HG03097 (cell line): ENCODE measurements at regions not wholly inside any gene's neighbourhood (a gene's known extent, or its start where the extent isn't known, plus 50 kb on each side); places are given as distances from the start of the nearest gene placed in this dataset.
"Not testable (repeated sequence)": the region's sequence is repeated elsewhere in the genome, so short reads cannot be mapped to it uniquely, and the experiment has no call there.

ENCODE experiments used
- ATAC-seq: cut with Tn5 transposase; IDR thresholded peaks from one replicate; pipeline ENCODE4 v1.9.1; 2021; ENCODE audit not compliant: unreplicated experiment, low FRiP score

GRCh38 chr1:157294387-157295145 lies 156.4 kb upstream of the ETV3 start:
- ATAC-seq = not testable (repeated sequence)

DNA sequence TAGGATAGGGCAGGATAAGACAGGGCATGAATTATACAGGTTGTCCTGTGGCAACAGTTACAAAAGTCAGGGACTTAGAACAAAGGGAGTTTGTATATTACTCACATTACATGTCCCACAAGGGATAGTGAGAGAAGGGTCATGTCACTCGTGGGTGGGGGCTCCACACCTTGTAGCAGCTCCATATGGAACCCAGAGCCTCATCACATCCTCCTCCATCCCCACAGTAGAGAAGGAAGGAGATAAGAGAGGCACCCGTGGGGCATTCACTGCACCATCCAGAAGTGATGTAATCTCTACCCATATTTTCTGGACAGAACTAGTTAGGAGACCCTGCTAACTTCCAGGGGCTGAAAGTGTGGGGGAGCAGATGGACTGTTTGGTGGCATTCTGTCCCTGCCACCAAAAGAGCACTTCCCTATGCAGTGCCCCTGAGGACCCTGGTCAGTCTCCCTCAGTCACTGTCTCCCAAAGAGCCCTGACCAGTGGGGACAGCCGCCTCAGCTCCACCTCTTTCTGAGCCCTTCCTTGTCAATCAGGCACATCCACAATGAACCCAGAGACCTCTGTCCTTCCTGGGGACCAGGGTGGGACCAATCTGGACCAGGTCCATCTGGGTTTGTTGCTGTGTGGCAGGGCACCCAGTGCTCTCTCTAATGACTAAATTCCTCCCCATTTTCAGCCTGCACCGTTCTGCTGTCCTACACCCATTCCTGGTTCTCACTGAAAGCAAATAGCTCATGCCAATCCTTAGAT lies 154.8 kb upstream of the ETV3 start:
- ATAC-seq = no peak

- no peak for ATAC-seq
Measured at GRCh38 chr1:157292302-157292701, 154.1 kb upstream of the ETV3 start.

DNA sequence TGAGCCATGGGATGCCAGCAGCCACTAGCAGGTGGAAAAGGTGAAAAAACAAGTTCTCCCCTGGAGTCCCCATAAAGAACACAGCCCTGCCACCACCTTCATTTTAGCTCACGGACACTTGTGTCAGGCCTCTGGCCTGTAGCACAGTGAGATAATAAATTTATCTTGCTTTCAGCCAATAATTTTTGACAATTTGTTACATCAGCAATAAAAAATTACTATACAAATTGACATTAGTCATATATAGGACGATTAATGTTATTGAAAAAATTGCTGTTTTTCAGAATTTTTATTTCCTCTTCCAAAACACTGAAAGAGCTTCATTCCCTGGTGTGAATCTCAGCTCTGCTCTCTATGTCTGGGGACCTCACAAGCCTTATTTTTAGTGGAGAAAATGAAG lies 152.9 kb upstream of the ETV3 start:
- no peak for ATAC-seq

DNA sequence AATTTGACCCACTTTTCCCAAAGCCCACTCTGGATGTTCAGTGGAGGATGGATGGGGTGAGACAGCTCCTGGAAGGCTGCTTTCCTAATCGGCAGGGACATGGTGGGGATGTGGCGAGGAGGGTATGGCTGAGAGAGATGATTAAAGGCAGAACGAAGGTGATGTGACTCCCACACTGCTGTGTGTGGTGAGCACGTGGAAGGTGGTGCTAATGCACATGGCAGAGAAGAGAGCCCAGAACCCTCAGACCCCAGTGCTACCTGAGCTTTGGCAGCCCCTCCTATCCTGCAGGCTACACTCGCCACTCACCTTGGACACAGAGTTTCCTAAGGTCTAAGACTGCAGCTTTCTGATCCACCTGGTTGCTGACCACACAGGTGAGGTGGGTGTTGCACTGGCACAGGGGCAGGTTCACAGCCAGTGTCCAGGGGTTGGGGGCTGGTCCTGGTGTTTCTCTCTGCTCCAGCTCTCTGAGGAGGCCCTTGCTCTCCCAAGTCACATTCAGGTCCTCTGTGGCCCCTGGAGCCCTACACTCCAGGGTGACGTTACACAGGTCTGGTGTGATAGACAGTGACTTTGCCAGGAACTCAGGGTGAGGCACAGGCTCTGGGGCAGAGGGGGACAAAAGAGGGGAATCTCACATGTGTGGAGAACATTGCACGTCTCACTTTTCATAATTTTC lies 151.4 kb upstream of the ETV3 start:
- no peak for ATAC-seq

DNA sequence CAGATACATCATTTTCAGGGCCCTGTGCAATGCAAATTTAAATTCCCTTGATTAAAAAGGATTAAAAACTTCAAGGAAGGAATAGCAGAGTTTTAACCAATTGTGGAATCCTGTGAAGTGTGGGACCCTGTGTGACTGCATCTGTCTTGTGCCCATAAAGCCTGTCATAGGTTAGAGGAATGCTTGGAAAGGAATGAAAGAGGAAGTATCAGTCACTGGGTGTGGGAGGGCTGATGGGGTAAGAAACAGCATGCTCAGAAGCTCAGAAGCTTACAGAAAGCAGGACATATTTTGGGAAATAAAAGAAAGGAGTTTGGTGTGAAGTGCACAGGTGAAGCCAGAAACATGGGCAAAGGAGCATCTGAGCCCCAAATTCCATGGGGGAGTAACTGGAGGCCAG lies 150.8 kb upstream of the ETV3 start:
- no peak for ATAC-seq

- no peak for ATAC-seq
Measured at GRCh38 chr1:157288492-157288891, 150.3 kb upstream of the ETV3 start.

- no peak for ATAC-seq
Measured at GRCh38 chr1:157288006-157288405, 149.8 kb upstream of the ETV3 start.

DNA sequence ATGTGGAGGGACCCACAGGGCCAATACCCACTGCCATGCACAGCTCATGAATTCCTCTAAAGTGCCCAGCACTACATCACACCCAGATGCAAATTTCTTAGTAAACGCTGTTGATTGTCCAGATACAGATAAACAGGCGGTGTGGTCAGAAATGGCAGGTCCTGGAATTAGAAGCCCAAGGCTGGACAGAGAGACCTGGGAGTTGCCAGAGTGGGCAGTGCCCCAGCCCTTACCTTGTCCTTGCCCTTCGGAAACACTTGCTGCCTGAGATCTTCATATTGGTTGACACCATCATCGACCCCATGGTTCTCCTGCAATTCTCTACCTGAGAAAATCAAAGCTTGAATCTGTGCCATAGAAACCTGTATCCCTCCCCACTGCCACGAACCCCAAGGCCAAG lies 149.3 kb upstream of the ETV3 start:
- no peak for ATAC-seq

- no peak for ATAC-seq
Measured at GRCh38 chr1:157286646-157287420, 148.6 kb upstream of the ETV3 start.

DNA sequence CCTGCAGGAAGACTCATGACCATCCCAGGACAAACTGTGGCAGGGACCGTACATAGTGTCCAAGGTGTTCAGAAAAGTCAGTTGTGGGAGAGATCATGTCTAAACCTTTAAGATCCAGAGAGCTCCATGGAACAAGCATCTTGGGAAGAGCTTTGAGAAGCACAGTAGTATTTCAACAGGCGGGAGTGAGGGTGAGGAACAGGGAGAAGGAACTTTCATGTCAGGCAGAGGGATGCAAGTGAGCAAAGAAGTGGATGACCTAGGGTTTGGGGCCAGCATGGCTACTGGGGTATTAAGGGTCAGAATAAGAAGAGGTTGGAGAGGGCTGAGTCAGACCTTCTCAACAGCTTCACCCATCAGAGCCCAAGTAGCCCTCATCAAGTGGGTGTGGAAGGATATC lies 147.9 kb upstream of the ETV3 start:
- ATAC-seq = no peak

DNA sequence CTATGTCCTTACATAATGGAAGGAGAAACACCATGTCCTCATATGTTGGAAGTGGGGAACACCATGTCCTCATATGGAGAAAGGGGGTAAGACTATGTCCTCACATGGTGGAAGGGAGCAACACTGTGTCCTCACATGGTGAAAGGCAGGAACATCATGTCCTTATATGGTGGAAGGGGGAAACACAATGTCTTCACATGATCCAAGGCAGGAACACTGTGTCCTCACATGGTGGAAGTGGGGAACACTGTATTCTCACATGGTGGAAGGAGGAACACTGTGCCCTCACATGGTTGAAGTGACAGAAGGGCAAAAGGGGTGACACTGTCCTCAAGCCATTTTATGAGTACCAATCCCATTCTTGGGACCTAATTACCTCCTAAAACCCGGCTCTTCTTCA lies 146.3 kb upstream of the ETV3 start:
- no peak for ATAC-seq

- no peak for ATAC-seq
Measured at GRCh38 chr1:157279802-157280140, 141.6 kb upstream of the ETV3 start.

DNA sequence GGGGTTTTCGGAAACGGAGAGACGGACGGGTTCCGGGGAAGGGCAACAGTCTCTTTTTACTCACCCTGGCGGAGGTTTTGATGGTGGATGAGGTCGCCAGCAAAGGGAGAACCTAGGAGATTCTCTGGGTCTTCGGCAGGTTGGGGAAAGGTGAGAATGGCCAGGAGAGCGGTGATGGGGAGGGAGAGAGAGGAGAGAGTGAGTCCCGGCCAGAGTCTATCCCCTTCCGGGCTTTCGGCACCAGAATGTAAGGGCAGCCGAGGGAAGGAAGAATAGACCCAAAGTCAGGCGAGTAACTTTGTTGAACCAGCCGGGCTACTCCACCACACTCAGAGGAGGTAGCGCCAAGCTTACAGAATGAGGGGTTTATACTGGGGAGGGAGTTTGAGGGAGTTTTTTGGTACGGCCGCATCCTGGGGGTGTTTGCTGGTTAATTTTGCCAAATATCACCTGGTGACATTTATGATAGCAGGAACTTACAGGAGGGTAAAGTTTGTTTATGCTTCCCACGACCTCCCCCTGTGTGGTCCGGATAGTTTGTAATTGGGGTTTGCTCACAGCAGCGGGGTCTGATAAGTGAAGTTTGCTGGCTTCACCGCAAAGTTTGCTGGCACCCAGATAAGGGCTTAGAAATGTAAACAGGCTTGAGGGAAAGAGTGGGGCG lies 141.1 kb upstream of the ETV3 start:
- ATAC-seq = no peak

- ATAC-seq = no peak
Measured at GRCh38 chr1:157278383-157279137, 140.4 kb upstream of the ETV3 start.

DNA sequence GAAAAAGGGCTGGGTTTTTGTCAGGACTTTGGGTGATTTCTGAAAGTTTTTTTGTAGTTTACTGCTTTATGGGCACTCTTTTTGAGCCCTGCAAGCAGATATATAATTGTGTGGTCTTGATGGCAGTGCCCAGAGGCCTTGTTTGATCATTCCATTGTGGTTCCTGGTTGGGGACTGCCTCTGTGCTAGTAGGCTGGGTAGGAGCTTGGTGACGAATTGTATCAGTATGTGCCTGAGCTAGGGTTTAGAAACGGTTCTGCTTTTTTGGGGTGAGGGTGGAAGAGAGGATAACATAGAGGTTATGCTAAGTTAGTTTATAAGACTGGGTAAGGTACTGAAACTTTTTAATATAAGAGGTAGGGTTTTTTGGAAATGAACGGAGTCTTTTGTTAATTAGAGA lies 139.7 kb upstream of the ETV3 start:
- no peak for ATAC-seq

- ATAC-seq = no peak
Measured at GRCh38 chr1:157277281-157277680, 139.1 kb upstream of the ETV3 start.

DNA sequence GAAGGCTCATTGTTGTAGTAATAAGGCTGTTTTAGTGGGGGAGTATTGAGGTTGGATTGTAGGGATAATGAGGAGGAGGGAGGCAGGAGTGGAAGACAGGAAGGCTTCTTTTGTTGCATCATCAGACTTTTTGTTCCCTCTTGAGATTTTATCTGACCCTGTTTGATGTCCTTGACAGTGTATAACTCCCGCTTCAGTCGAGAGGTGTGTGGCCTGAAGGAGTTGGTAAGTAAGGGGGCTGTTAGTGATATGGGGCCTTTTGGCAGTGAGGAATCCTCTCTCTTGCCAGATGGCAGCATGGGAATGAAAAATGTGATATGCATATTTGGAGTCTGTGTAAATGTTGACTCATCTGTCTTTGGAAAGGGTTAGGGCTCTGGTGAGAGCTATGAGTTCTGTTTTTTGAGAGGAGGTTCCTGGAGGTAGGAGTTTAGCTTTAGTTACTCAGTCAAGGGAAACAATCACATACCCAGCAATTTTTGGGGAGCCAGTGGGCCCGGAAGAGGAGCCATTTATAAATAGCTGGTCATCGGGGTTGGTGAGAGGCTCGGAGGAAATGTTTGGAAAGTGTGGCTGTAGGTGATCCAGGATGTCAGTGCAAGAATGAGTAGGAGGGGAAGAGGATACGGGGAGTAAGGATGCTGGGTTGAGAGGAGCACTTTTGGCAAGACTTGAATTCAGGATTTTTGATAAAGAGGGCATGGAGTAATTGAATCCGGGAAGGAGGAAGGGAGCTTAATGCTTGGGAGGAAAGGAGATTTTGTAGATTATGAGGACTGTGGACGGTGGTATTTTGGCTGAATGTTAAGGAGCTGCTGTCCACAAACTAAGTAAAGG lies 136.7 kb upstream of the ETV3 start:
- no peak for ATAC-seq
